Esophagus squamous epithelium (tissue), 5 donors: ENCODE measurements at regions not wholly inside any gene's neighbourhood (a gene's known extent, or its start where the extent isn't known, plus 50 kb on each side); places are given as distances from the start of the nearest gene placed in this dataset.

Experiments used
- DNase-seq: peaks from one replicate; lab custom pipeline; 2025; lab: John Stamatoyannopoulos, UW
- H3K27ac ChIP-seq, 4 donors: fragments of 200-600 bp; sonication (generic); one replicate each; pipeline ENCODE4 v1.5.1; 2016 to 2019; ENCODE audit warnings: mild to moderate bottlenecking in 1 of 4
- H3K27me3 ChIP-seq, 4 donors: fragments of 200-600 bp; sonication (generic); 1 replicate in 3 of 4; 2 replicates in 1 of 4; pipeline versions ENCODE4 v1.5.1 to v1.6.0; 2017 to 2021; ENCODE audit warnings: antibody characterized with exemption in 1 of 4
- H3K36me3 ChIP-seq, 3 donors: fragments of 200-600 bp; sonication (generic); one replicate each; pipeline ENCODE4 v1.5.1; 2016 to 2019
- H3K4me1 ChIP-seq, 3 donors: fragments of 200-600 bp; sonication (generic); one replicate each; pipeline ENCODE4 v1.5.1; 2017 to 2019
- H3K4me3 ChIP-seq, 4 donors: fragments of 200-600 bp; sonication (generic); 1 replicate in 3 of 4; 2 replicates in 1 of 4; pipeline ENCODE4 v1.5.1; 2016 to 2019; ENCODE audit warnings: mild to moderate bottlenecking in 2 of 4, moderate library complexity in 1 of 4
- H3K9me3 ChIP-seq, 3 donors: fragments of 200-600 bp; sonication (generic); one replicate each; pipeline ENCODE4 v1.5.1; 2016 to 2019
- POLR2A ChIP-seq, 4 donors: fragments of 450-650 bp; IDR thresholded peaks; one replicate each; pipeline ENCODE4 v1.6.1; 2017; ENCODE audit warnings: antibody characterized with exemption in 4 of 4, mild to moderate bottlenecking in 4 of 4, moderate library complexity in 3 of 4
- WGBS, 2 donors: methylation state at CpG; one replicate each; pipeline ENCODE4 v1.1.5; 2018; 5-methylcytosine and 5-hydroxymethylcytosine counted together
- intact Hi-C: fragments of 100-400 bp; cut with DNase I; formaldehyde crosslinking; loops from one replicate; pipeline ENCODE4 v1.15.0; 2022
- TF ChIP-seq, protein P1 (sequence below), 6 experiments: fragments of 450-650 bp in 4 of 6; fragments of 200-600 bp in 2 of 6; sonication (generic) in 2 of 6; IDR thresholded peaks; one replicate each; pipeline ENCODE4 v1.5.1; 2016 to 2019; ENCODE audit warnings: antibody characterized with exemption in 6 of 6, mild to moderate bottlenecking in 4 of 6, moderate library complexity in 4 of 6
- donor health status: DM: yes; HTN: yes; CAD: no.

DNA sequence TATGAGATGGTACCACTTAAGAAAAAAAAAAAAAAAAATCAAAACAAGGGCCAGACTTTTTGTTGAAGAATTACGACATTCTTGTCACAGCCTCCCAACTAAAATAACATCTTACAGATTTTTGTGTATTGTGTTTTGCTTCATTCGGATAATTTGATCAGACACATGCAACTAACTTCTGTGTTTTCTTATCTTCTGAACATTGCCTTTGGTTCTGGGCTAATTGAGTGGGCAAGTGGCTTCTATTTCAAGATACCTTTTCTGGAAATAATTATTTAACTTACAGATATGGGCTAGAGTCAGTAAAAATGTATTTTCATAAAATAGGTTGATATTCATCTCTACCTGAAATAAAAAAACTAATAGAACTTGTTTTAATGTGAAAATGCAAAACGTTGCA, 165.1 kb downstream of the ANKRD7 start:
- no peak overlapping the region for H3K27ac ChIP-seq

DNA sequence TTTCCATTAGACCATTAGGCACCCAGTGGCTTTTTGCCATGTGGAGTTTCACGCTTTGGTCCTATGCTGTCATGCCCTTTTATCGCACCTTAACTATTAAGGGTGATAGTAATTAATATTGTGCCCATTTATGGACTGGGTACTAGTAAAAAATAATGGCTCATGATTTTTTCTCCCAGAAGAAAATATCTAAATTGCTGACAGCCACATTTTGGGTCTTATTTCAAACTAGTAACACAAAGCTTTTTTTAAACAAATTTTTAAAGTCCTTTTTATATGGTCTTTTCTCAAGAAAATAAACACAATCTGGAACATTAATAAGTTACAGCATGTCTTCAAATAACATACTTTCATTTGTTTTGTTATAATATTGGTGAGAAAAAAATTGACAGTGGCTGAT, 179.7 kb downstream of the ANKRD7 start:
- Histone ChIP-seq H3K27ac (no peak overlapping the region), H3K27me3 (no peaks in the 10 kb centered on the region), H3K9me3 (no peaks in the 10 kb centered on the region), H3K4me3 (no peak overlapping the region), H3K4me1 (no peaks in the 10 kb centered on the region), H3K36me3 (no peaks in the 10 kb centered on the region)
- 86 to 94% methylated on average over 2 of the region's 2 CpGs for WGBS, 2 donors
- intact Hi-C loops = no loop called here
- no peak for TF ChIP-seq POLR2A (IDR thresholded peaks at IDR 0.05)
- TF ChIP-seq, protein P1, sequence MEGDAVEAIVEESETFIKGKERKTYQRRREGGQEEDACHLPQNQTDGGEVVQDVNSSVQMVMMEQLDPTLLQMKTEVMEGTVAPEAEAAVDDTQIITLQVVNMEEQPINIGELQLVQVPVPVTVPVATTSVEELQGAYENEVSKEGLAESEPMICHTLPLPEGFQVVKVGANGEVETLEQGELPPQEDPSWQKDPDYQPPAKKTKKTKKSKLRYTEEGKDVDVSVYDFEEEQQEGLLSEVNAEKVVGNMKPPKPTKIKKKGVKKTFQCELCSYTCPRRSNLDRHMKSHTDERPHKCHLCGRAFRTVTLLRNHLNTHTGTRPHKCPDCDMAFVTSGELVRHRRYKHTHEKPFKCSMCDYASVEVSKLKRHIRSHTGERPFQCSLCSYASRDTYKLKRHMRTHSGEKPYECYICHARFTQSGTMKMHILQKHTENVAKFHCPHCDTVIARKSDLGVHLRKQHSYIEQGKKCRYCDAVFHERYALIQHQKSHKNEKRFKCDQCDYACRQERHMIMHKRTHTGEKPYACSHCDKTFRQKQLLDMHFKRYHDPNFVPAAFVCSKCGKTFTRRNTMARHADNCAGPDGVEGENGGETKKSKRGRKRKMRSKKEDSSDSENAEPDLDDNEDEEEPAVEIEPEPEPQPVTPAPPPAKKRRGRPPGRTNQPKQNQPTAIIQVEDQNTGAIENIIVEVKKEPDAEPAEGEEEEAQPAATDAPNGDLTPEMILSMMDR (IDR thresholded peaks at IDR 0.05) = no peak
- no peak for DNase-seq

More for the DNA sequence above, 165.1 kb downstream of the ANKRD7 start:
- Histone ChIP-seq H3K4me1 (no peaks in the 10 kb centered on the region), H3K36me3 (no peaks in the 10 kb centered on the region), H3K27me3 (no peaks in the 10 kb centered on the region), H3K9me3 (no peaks in the 10 kb centered on the region), H3K4me3 (no peak overlapping the region)
- TF ChIP-seq POLR2A (IDR thresholded peaks at IDR 0.05) = no peak
- TF ChIP-seq, protein P1 (IDR thresholded peaks at IDR 0.05) = no peak
- DNase-seq = no peak
- WGBS, 2 donors = 60 to 72% methylated on average over 3 of the region's 3 CpGs
- intact Hi-C loops = no loop called here

DNA sequence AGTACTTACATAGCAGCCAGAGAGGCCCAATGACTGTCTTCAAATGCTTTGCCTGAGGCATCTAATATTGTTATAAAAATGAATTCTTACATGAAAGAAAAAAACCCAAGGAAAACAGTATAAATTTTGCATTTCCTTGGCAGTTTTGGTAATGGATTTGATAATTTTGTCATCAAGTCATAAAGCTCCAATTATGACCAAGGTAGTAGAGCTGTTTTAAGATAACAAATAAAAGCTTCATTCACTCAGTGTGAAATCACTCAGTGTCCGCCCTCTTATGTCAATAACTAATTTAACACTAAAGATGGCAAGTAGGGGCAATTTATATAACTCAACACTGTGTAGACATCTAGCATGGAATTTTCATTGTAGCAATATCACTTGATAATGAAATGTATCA, 193.9 kb downstream of the ANKRD7 start:
- Histone ChIP-seq H3K9me3 (no peaks in the 10 kb centered on the region), H3K4me1 (no peaks in the 10 kb centered on the region), H3K27ac (no peak overlapping the region), H3K36me3 (no peaks in the 10 kb centered on the region), H3K27me3 (no peaks in the 10 kb centered on the region), H3K4me3 (no peak overlapping the region)
- intact Hi-C loops = no loop called here
- TF ChIP-seq POLR2A (IDR thresholded peaks at IDR 0.05) = no peak
- TF ChIP-seq, protein P1 (IDR thresholded peaks at IDR 0.05) = no peak
- no peak for DNase-seq
- WGBS, 2 donors = 53 to 60% methylated on average over 1 of the region's 1 CpG

DNA sequence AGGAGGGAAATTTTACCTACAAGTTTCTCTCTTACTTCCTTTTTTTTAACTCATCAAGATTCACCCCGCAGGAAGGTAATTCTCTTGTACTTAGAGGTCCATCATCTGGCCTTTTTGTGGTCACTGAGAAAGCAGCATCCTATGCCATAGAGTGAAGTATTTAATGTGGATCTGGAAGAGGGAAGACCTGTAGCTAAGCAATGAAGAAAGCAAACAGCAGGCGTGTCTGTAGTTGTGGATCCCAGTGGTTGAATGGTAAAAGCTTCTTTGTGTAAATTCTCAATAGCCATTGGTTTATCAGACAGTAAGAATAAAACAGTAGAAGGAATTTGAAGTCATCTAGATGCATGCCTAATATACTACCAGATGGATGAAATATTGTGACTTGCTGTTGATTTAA, 196.4 kb downstream of the ANKRD7 start:
- no peak for TF ChIP-seq POLR2A (IDR thresholded peaks at IDR 0.05)
- TF ChIP-seq, protein P1 (IDR thresholded peaks at IDR 0.05) = no peak
- intact Hi-C loops = no loop called here
- no peaks in the 10 kb centered on the region for H3K4me1 ChIP-seq
- 73 to 88% methylated on average over 2 of the region's 2 CpGs for WGBS, 2 donors
- no peak overlapping the region for H3K4me3 ChIP-seq
- H3K36me3 ChIP-seq = no peaks in the 10 kb centered on the region
- no peaks in the 10 kb centered on the region for H3K9me3 ChIP-seq
- DNase-seq = no peak
- H3K27me3 ChIP-seq = no peaks in the 10 kb centered on the region
- no peak overlapping the region for H3K27ac ChIP-seq

DNA sequence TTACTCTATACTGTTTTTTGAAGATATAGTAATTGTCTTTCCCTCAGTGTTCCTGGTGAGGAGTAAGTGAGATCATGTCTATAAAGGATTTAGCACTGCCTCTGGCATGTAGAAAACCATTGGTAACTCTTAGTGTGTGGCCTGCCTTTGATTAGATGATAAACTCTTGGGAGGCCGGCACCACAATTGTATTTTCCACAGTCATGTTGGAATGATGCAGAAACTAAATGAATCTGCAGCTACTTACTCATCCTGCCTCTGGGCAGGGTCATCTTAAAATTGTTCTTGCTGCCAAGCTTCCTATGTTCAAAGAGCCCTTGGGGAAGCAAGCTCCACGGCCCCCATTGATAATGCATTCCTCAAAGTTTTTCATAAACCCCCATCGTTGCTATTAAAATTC, 204.6 kb downstream of the ANKRD7 start:
- Histone ChIP-seq H3K27me3 (no peaks in the 10 kb centered on the region), H3K9me3 (no peaks in the 10 kb centered on the region), H3K36me3 (no peaks in the 10 kb centered on the region), H3K27ac (no peak overlapping the region), H3K4me3 (no peak overlapping the region), H3K4me1 (no peaks in the 10 kb centered on the region)
- 38 to 47% methylated on average over 3 of the region's 3 CpGs for WGBS, 2 donors
- no peak for TF ChIP-seq POLR2A (IDR thresholded peaks at IDR 0.05)
- TF ChIP-seq, protein P1 (IDR thresholded peaks at IDR 0.05) = no peak
- DNase-seq = no peak
- intact Hi-C loops = no loop called here
